Spleen (tissue), 7 donors: ENCODE measurements at regions not wholly inside any gene's neighbourhood (a gene's known extent, or its start where the extent isn't known, plus 50 kb on each side); places are given as distances from the start of the nearest gene placed in this dataset.

ENCODE experiments used
- CTCF ChIP-seq, 11 experiments: fragments of 200-600 bp in 7 of 11; fragments of 450-650 bp in 4 of 11; sonication (generic) in 4 of 11; IDR thresholded peaks in 8 of 11; conservative IDR thresholded peaks in 3 of 11; 1 replicate in 7 of 11; 2 replicates in 4 of 11; pipeline versions ENCODE4 v1.4.0 to v1.8.0; 2016 to 2021; ENCODE audit warnings: antibody characterized with exemption in 11 of 11, inconsistent platforms in 4 of 11, mild to moderate bottlenecking in 1 of 11
- POLR2AphosphoS5 ChIP-seq, 3 donors: sonication (generic); formaldehyde crosslinking; IDR thresholded peaks; one replicate each; pipeline ENCODE4 v1.5.1; 2017; ENCODE audit warnings: antibody characterized with exemption in 3 of 3
- donor health status: DM: no; HTN: no; CAD: no; lungs with moderate emphysema.
- donor health status: DM: no; HTN: no; CAD: no.
- donor health status: DM: no; HTN: no; CAD: no.

DNA sequence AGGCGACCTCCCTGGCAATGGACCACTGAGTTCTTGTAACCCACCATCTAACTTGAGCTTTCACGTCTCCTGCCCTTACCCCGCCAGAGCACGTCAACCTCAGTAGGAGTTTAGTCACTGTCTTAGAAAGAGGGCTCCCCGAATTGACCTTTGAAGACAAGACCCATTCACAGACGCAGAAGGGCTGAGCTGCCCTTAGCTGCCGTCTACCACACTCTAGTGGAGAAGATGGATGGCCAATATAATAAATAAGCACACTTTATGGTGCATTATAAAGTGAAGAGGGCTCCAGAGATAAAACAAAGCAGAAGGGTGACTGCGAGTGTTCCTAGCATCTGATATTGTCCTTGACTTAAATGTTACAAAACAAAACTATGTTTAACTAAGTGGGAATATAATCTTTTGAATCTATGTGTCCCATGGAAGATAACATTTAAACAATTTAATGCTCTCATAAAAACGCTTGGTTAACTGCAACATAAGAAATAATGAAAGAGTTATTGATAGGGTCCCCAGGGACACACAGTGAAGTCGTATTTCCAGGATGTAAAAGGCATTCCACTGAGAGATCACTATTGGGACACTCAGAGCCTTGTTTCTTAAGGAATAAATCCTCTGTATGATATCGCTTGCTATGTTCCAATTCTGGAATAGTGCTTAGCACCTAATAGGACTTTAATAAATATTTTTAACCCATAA lies 261.1 kb downstream of the THBS2 start:
- TF ChIP-seq POLR2AphosphoS5 (IDR thresholded peaks at IDR 0.05) (no peak), CTCF (IDR thresholded peaks at IDR 0.05 in 8 of 11, conservative IDR thresholded peaks at IDR 0.05 in 3 of 11) (no peak)
